AG09319 (cell line): ENCODE measurements at regions not wholly inside any gene's neighbourhood (a gene's known extent, or its start where the extent isn't known, plus 50 kb on each side); places are given as distances from the start of the nearest gene placed in this dataset.

ENCODE experiments used
- DNase-seq: peaks from one replicate; pipeline ENCODE4 v3.0.0-alpha.2; 2010; ENCODE audit warnings: low read depth; ENCODE audit errors: extremely low read depth
- CTCF ChIP-seq: IDR thresholded peaks from 2 replicates; pipeline ENCODE4 v1.5.1; 2011; ENCODE audit warnings: low read depth, mild to moderate bottlenecking, inconsistent platforms, low read length, moderate library complexity

- DNase-seq, result no peak
- TF ChIP-seq CTCF, result no peak
Measured at GRCh38 chr5:4758996-4759395, 381.1 kb upstream of the ADAMTS16 start.

- no peak for DNase-seq
- TF ChIP-seq CTCF, result no peak
Measured at GRCh38 chr5:4762316-4762715, 377.8 kb upstream of the ADAMTS16 start.

- no peak for TF ChIP-seq CTCF
- no peak for DNase-seq
Measured at GRCh38 chr5:4765411-4765810, 374.7 kb upstream of the ADAMTS16 start.

- no peak for TF ChIP-seq CTCF
- DNase-seq, result no peak
Measured at GRCh38 chr5:4766101-4766500, 374.0 kb upstream of the ADAMTS16 start.

GRCh38 chr5:4772591-4772990 lies 367.5 kb upstream of the ADAMTS16 start:
- no peak for TF ChIP-seq CTCF
- no peak for DNase-seq

- no peak for DNase-seq
- TF ChIP-seq CTCF, result no peak
Measured at GRCh38 chr5:4773827-4774317, 366.3 kb upstream of the ADAMTS16 start.

- no peak for TF ChIP-seq CTCF
Measured at GRCh38 chr5:4777435-4777834, 362.7 kb upstream of the ADAMTS16 start.

More at GRCh38 chr5:4777435-4777834, 362.7 kb upstream of the ADAMTS16 start:
- DNase-seq, result no peak
